HepG2 (cell line): ENCODE measurements at regions not wholly inside any gene's neighbourhood (a gene's known extent, or its start where the extent isn't known, plus 50 kb on each side); places are given as distances from the start of the nearest gene placed in this dataset.

ENCODE experiments used
- FOXJ3 ChIP-seq: sonication (generic); formaldehyde crosslinking; IDR thresholded peaks from 2 replicates; pipeline ENCODE4 v1.4.0; 2020; ENCODE audit warnings: missing genetic modification reagents, mild to moderate bottlenecking, borderline replicate concordance
- FOXK2 ChIP-seq: fragments of 450-650 bp; IDR thresholded peaks from 2 replicates; pipeline ENCODE4 v1.6.1; 2016
- RBM39 ChIP-seq: fragments of 200-400 bp; formaldehyde crosslinking; IDR thresholded peaks from one replicate; pipeline ENCODE4 v1.6.1; 2018; ENCODE audit warnings: antibody characterized with exemption, mild to moderate bottlenecking, low read depth, low read length; ENCODE audit not compliant: poor library complexity, severe bottlenecking
- ZBTB43 ChIP-seq: sonication (generic); formaldehyde crosslinking; conservative IDR thresholded peaks from 2 replicates; pipeline ENCODE4 v1.4.0; 2020; ENCODE audit warnings: missing genetic modification reagents
- ZNF251 ChIP-seq: sonication (generic); formaldehyde crosslinking; IDR thresholded peaks from 2 replicates; pipeline ENCODE4 v1.9.0; 2021; ENCODE audit warnings: mild to moderate bottlenecking, missing genetic modification reagents
- TF ChIP-seq, protein P1 (sequence below): sonication (generic); formaldehyde crosslinking; IDR thresholded peaks from 2 replicates; pipeline ENCODE4 v1.5.0; 2020; ENCODE audit warnings: mild to moderate bottlenecking, missing genetic modification reagents, moderate library complexity

GRCh38 chr5:118022062-118022461, 966.3 kb downstream of the DTWD2 start:
- TF ChIP-seq RBM39 (no peak), ZBTB43 (CRISPR knock-in tag) (no peak), ZNF251 (CRISPR knock-in tag) (no peak), FOXK2 (no peak), FOXJ3 (no peak)
- TF ChIP-seq, protein P1, sequence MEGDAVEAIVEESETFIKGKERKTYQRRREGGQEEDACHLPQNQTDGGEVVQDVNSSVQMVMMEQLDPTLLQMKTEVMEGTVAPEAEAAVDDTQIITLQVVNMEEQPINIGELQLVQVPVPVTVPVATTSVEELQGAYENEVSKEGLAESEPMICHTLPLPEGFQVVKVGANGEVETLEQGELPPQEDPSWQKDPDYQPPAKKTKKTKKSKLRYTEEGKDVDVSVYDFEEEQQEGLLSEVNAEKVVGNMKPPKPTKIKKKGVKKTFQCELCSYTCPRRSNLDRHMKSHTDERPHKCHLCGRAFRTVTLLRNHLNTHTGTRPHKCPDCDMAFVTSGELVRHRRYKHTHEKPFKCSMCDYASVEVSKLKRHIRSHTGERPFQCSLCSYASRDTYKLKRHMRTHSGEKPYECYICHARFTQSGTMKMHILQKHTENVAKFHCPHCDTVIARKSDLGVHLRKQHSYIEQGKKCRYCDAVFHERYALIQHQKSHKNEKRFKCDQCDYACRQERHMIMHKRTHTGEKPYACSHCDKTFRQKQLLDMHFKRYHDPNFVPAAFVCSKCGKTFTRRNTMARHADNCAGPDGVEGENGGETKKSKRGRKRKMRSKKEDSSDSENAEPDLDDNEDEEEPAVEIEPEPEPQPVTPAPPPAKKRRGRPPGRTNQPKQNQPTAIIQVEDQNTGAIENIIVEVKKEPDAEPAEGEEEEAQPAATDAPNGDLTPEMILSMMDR (CRISPR knock-in tag): no peak
